HL-60 (cell line): ENCODE measurements at regions not wholly inside any gene's neighbourhood (a gene's known extent, or its start where the extent isn't known, plus 50 kb on each side); places are given as distances from the start of the nearest gene placed in this dataset.

Experiments used
- DNase-seq, 2 experiments: peaks; one replicate each; pipeline ENCODE4 v3.0.0-alpha.2; 2010 to 2020; ENCODE audit warnings: low read depth in 1 of 2, low spot score in 1 of 2
- H3K27ac ChIP-seq: fragments of 250-450 bp; sonication (Bioruptor Pico); replicated peaks from 2 replicates; pipeline ENCODE4 v1.5.1; 2020; ENCODE audit warnings: mild to moderate bottlenecking, moderate library complexity
- H3K27me3 ChIP-seq: fragments of 250-450 bp; sonication (Bioruptor Pico); 2 replicates; pipeline ENCODE4 v1.5.1; 2021; ENCODE audit warnings: mild to moderate bottlenecking, moderate library complexity; ENCODE audit not compliant: insufficient read depth, poor library complexity, severe bottlenecking
- H3K4me3 ChIP-seq: replicated peaks from 2 replicates; pipeline ENCODE4 v1.5.1; 2011; ENCODE audit warnings: mild to moderate bottlenecking, control low read depth, low read length; ENCODE audit not compliant: insufficient read depth
- GABPA ChIP-seq: IDR thresholded peaks from 2 replicates; pipeline ENCODE4 v1.6.1; 2012; ENCODE audit warnings: low read depth
- POLR2AphosphoS5 ChIP-seq: IDR thresholded peaks from 2 replicates; pipeline ENCODE4 v1.6.1; 2012; ENCODE audit warnings: low read depth
- REST ChIP-seq: IDR thresholded peaks from 2 replicates; pipeline ENCODE4 v1.6.1; 2012; ENCODE audit warnings: low read depth; ENCODE audit not compliant: insufficient replicate concordance
- SPI1 ChIP-seq: IDR thresholded peaks from 2 replicates; pipeline ENCODE4 v1.6.1; 2012; ENCODE audit warnings: low read depth, mild to moderate bottlenecking, borderline replicate concordance
- TF ChIP-seq, protein P1 (sequence below): IDR thresholded peaks from one replicate; pipeline ENCODE4 v1.5.1; 2011; ENCODE audit warnings: low read length, control low read depth, inconsistent platforms; ENCODE audit not compliant: insufficient read depth

- Histone ChIP-seq H3K27me3 (no peaks in the 10 kb centered on the region), H3K27ac (no peak overlapping the region), H3K4me3 (no peak overlapping the region)
- TF ChIP-seq, protein P1, sequence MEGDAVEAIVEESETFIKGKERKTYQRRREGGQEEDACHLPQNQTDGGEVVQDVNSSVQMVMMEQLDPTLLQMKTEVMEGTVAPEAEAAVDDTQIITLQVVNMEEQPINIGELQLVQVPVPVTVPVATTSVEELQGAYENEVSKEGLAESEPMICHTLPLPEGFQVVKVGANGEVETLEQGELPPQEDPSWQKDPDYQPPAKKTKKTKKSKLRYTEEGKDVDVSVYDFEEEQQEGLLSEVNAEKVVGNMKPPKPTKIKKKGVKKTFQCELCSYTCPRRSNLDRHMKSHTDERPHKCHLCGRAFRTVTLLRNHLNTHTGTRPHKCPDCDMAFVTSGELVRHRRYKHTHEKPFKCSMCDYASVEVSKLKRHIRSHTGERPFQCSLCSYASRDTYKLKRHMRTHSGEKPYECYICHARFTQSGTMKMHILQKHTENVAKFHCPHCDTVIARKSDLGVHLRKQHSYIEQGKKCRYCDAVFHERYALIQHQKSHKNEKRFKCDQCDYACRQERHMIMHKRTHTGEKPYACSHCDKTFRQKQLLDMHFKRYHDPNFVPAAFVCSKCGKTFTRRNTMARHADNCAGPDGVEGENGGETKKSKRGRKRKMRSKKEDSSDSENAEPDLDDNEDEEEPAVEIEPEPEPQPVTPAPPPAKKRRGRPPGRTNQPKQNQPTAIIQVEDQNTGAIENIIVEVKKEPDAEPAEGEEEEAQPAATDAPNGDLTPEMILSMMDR, result no peak
- no peak for DNase-seq
Measured at GRCh38 chr2:204060841-204061240, 124.3 kb downstream of the ICOS start.

DNA sequence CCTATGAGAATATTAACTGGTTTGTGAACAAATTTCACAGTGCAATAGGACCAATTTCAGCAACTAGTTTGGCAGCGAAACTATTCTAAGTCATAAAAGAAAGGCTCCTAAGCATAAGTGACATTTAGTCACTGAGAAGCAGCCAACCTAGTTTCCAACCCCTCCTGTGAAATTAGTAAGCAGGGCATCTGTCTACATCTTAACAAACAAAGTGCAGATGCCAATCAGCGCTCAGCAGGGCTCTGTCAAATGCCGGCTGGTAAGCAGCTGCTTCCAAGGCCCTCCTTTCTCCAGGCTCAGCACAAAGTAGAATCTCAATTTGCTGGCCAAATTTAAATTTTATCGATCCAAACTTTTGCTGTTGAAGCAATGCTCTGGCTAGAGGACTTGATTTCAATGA, 124.7 kb downstream of the ICOS start:
- Histone ChIP-seq H3K4me3 (no peak overlapping the region), H3K27ac (no peak overlapping the region), H3K27me3 (no peaks in the 10 kb centered on the region)
- no peak for DNase-seq
- TF ChIP-seq GABPA, result no peak
- TF ChIP-seq REST, result no peak
- TF ChIP-seq, protein P1, result no peak
- TF ChIP-seq POLR2AphosphoS5, result no peak
- no peak for TF ChIP-seq SPI1

- H3K4me3 ChIP-seq, result no peak overlapping the region
- H3K27ac ChIP-seq, result no peak overlapping the region
- no peak for TF ChIP-seq REST
- no peak for TF ChIP-seq GABPA
- TF ChIP-seq SPI1, result no peak
- TF ChIP-seq, protein P1, result no peak
- no peak for TF ChIP-seq POLR2AphosphoS5
- H3K27me3 ChIP-seq, result no peaks in the 10 kb centered on the region
- DNase-seq, result no peak
Measured at GRCh38 chr2:204064119-204064518, 127.6 kb downstream of the ICOS start.

DNA sequence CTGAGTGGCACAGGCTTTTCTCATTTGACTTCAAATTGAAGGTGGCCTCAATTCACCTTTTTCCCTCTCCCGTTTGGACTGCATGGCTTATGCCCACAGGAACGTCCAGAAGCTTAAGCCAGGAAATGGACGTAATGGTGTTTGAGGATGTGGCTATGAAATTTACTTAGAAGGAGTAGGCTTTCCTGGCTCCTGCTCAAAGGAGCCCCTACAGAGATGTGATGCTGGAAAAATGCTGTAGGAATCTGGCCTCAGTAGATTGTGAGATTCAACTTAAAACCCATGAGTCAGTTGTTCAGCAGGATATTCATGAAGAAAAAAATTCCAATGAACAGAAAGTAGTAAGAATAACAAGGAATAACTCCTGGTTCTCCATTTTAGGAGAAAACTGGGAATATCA, 129.0 kb downstream of the ICOS start:
- no peak overlapping the region for H3K4me3 ChIP-seq
- H3K27ac ChIP-seq, result no peak overlapping the region
- no peaks in the 10 kb centered on the region for H3K27me3 ChIP-seq
- no peak for DNase-seq
- TF ChIP-seq REST (no peak), SPI1 (no peak), POLR2AphosphoS5 (no peak), GABPA (no peak)
- TF ChIP-seq, protein P1, result no peak
